ENCODE measurements at regions not wholly inside any gene's neighbourhood (a gene's known extent, or its start where the extent isn't known, plus 50 kb on each side); places are given as distances from the start of the nearest gene placed in this dataset.

GRCh38 chr13:85521657-85522056 lies 277.6 kb downstream of the SLITRK6 start:
- 86% methylated on average over 1 of the region's 2 CpGs; no CpG with 5 or more reads in 1 of the 2 experiments for WGBS, 2 experiments (ENCODE audit: insufficient coverage in 2 of 2)
- Histone ChIP-seq H3K4me1 (ENCODE audit: control insufficient read depth, insufficient read depth, low read length, poor library complexity, severe bottlenecking) (no peaks in the 10 kb centered on the region), H3K4me3 (ENCODE audit: extremely low read depth, insufficient read depth, low read length, poor library complexity, severe bottlenecking) (no peak overlapping the region)

GRCh38 chr13:85520445-85520844 lies 278.8 kb downstream of the SLITRK6 start:
- H3K4me3 ChIP-seq (ENCODE audit: extremely low read depth, insufficient read depth, low read length, poor library complexity, severe bottlenecking), result no peak overlapping the region
- H3K9me3 ChIP-seq (ENCODE audit: control insufficient read depth, low read length), result no peaks in the 10 kb centered on the region
- H3K4me1 ChIP-seq (ENCODE audit: control insufficient read depth, insufficient read depth, low read length, poor library complexity, severe bottlenecking), result no peaks in the 10 kb centered on the region
- H3K27ac ChIP-seq (ENCODE audit: low read depth, low read length, severe bottlenecking), result no peak overlapping the region
- no peaks in the 10 kb centered on the region for H3K36me3 ChIP-seq (ENCODE audit: control insufficient read depth, insufficient read depth, low read length)

More at GRCh38 chr13:85521657-85522056, 277.6 kb downstream of the SLITRK6 start:
- Histone ChIP-seq H3K36me3 (ENCODE audit: control insufficient read depth, insufficient read depth, low read length) (no peaks in the 10 kb centered on the region), H3K9me3 (ENCODE audit: control insufficient read depth, low read length) (no peaks in the 10 kb centered on the region), H3K27ac (ENCODE audit: low read depth, low read length, severe bottlenecking) (no peak overlapping the region)

DNA sequence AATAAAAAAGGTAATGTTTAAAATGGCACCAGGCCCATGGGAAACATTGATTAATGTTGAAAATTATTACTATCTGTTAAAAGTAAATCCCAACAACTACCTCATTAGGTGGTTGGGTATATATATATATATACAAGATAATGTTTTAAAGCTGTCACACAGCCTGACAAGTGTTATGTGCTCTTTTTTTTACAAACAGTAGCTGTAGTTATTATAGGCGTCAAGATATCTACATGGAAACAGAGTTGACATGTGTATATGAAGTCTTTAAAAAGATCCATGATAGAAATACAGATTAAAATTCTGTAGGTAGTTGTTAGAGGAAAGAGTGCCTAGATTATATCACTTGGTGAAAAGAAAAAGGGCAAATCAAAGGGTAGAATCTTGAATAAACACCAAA lies 279.9 kb downstream of the SLITRK6 start:
- H3K36me3 ChIP-seq (ENCODE audit: control insufficient read depth, insufficient read depth, low read length), result no peaks in the 10 kb centered on the region
- H3K4me3 ChIP-seq (ENCODE audit: extremely low read depth, insufficient read depth, low read length, poor library complexity, severe bottlenecking), result no peak overlapping the region
- no peak overlapping the region for H3K27ac ChIP-seq (ENCODE audit: low read depth, low read length, severe bottlenecking)
- no peaks in the 10 kb centered on the region for H3K4me1 ChIP-seq (ENCODE audit: control insufficient read depth, insufficient read depth, low read length, poor library complexity, severe bottlenecking)
- WGBS, 2 experiments (ENCODE audit: insufficient coverage in 2 of 2), result 86% methylated on average over 1 of the region's 1 CpG; no CpG with 5 or more reads in 1 of the 2 experiments
- H3K9me3 ChIP-seq (ENCODE audit: control insufficient read depth, low read length), result no peaks in the 10 kb centered on the region

GRCh38 chr13:85512421-85512820 lies 286.8 kb downstream of the SLITRK6 start:
- Histone ChIP-seq H3K4me1 (ENCODE audit: control insufficient read depth, insufficient read depth, low read length, poor library complexity, severe bottlenecking) (no peaks in the 10 kb centered on the region), H3K9me3 (ENCODE audit: control insufficient read depth, low read length) (no peaks in the 10 kb centered on the region), H3K36me3 (ENCODE audit: control insufficient read depth, insufficient read depth, low read length) (no peaks in the 10 kb centered on the region), H3K4me3 (ENCODE audit: extremely low read depth, insufficient read depth, low read length, poor library complexity, severe bottlenecking) (no peak overlapping the region), H3K27ac (ENCODE audit: low read depth, low read length, severe bottlenecking) (no peak overlapping the region)
- WGBS, 2 experiments (ENCODE audit: insufficient coverage in 2 of 2), result 95% methylated on average over 5 to 6 of the region's 7 CpGs

DNA sequence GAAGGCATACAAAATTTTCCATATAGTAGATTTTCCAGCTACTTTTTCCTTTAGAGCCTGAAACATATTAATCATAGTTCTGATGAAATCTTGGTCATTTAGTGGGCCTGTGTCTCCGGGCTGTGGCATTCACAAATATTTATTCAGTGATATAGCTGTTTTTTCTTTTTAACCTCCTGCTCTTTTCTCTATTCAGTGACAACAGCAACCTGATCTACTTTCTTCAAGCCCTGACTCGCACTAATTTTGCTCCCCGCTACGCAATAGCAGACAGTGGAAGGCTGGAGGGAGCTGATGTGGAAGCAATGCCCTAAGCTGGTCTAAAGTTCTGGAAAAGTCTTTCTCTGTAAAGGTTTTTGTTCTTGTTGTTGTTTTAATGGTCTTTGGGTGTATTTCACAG lies 289.7 kb downstream of the SLITRK6 start:
- no peaks in the 10 kb centered on the region for H3K9me3 ChIP-seq (ENCODE audit: control insufficient read depth, low read length)
- no peak overlapping the region for H3K27ac ChIP-seq (ENCODE audit: low read depth, low read length, severe bottlenecking)
- H3K4me1 ChIP-seq (ENCODE audit: control insufficient read depth, insufficient read depth, low read length, poor library complexity, severe bottlenecking), result no peaks in the 10 kb centered on the region
- no peak overlapping the region for H3K4me3 ChIP-seq (ENCODE audit: extremely low read depth, insufficient read depth, low read length, poor library complexity, severe bottlenecking)
- H3K36me3 ChIP-seq (ENCODE audit: control insufficient read depth, insufficient read depth, low read length), result no peaks in the 10 kb centered on the region
- no CpG with 5 or more reads among the region's 4 CpGs for WGBS, 2 experiments (ENCODE audit: insufficient coverage in 2 of 2)

- Histone ChIP-seq H3K36me3 (ENCODE audit: control insufficient read depth, insufficient read depth, low read length) (no peaks in the 10 kb centered on the region), H3K4me3 (ENCODE audit: extremely low read depth, insufficient read depth, low read length, poor library complexity, severe bottlenecking) (no peak overlapping the region), H3K4me1 (ENCODE audit: control insufficient read depth, insufficient read depth, low read length, poor library complexity, severe bottlenecking) (no peaks in the 10 kb centered on the region), H3K27ac (ENCODE audit: low read depth, low read length, severe bottlenecking) (no peak overlapping the region), H3K9me3 (ENCODE audit: control insufficient read depth, low read length) (no peaks in the 10 kb centered on the region)
- 85 to 87% methylated on average over 6 to 11 of the region's 12 CpGs for WGBS, 2 experiments (ENCODE audit: insufficient coverage in 2 of 2)
These were observed 290.4 kb downstream of the SLITRK6 start for GRCh38 chr13:85508683-85509329.

DNA sequence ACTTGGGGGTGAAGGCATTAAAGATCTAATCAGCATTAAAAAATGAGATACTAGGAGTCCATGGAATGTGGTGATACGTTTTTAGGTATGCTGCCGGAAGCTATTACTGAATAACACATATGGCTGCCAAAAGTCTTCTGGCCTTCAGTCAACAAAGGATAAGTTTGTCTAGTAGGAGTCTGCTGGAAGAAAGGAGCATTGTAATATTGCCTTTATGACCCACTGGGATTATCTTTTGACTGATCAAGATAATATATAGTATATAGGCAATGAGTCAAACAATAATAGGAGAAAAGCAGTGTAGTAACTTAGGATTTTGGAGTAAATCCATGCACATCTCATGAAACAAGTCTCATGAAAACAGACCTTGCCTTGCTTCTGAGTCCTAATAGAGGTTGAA lies 295.4 kb downstream of the SLITRK6 start:
- H3K4me1 ChIP-seq (ENCODE audit: control insufficient read depth, insufficient read depth, low read length, poor library complexity, severe bottlenecking), result no peaks in the 10 kb centered on the region
- no peak overlapping the region for H3K27ac ChIP-seq (ENCODE audit: low read depth, low read length, severe bottlenecking)
- no peaks in the 10 kb centered on the region for H3K36me3 ChIP-seq (ENCODE audit: control insufficient read depth, insufficient read depth, low read length)
- H3K9me3 ChIP-seq (ENCODE audit: control insufficient read depth, low read length), result no peaks in the 10 kb centered on the region
- WGBS, 2 experiments (ENCODE audit: insufficient coverage in 2 of 2), result 90% methylated on average over 2 of the region's 2 CpGs; no CpG with 5 or more reads in 1 of the 2 experiments
- no peak overlapping the region for H3K4me3 ChIP-seq (ENCODE audit: extremely low read depth, insufficient read depth, low read length, poor library complexity, severe bottlenecking)

GRCh38 chr13:85501616-85502015 lies 297.6 kb downstream of the SLITRK6 start:
- no peaks in the 10 kb centered on the region for H3K36me3 ChIP-seq (ENCODE audit: control insufficient read depth, insufficient read depth, low read length)
- no peak overlapping the region for H3K4me3 ChIP-seq (ENCODE audit: extremely low read depth, insufficient read depth, low read length, poor library complexity, severe bottlenecking)
- no peaks in the 10 kb centered on the region for H3K9me3 ChIP-seq (ENCODE audit: control insufficient read depth, low read length)
- no peaks in the 10 kb centered on the region for H3K4me1 ChIP-seq (ENCODE audit: control insufficient read depth, insufficient read depth, low read length, poor library complexity, severe bottlenecking)
- no peak overlapping the region for H3K27ac ChIP-seq (ENCODE audit: low read depth, low read length, severe bottlenecking)

GRCh38 chr13:85500696-85501256 lies 298.4 kb downstream of the SLITRK6 start:
- WGBS, 2 experiments (ENCODE audit: insufficient coverage in 2 of 2), result 83% methylated on average over 1 of the region's 3 CpGs; no CpG with 5 or more reads in 1 of the 2 experiments
- no peaks in the 10 kb centered on the region for H3K9me3 ChIP-seq (ENCODE audit: control insufficient read depth, low read length)
- H3K4me1 ChIP-seq (ENCODE audit: control insufficient read depth, insufficient read depth, low read length, poor library complexity, severe bottlenecking), result no peaks in the 10 kb centered on the region
- no peaks in the 10 kb centered on the region for H3K36me3 ChIP-seq (ENCODE audit: control insufficient read depth, insufficient read depth, low read length)
- no peak overlapping the region for H3K27ac ChIP-seq (ENCODE audit: low read depth, low read length, severe bottlenecking)
- H3K4me3 ChIP-seq (ENCODE audit: extremely low read depth, insufficient read depth, low read length, poor library complexity, severe bottlenecking), result no peak overlapping the region

- Histone ChIP-seq H3K27ac (ENCODE audit: low read depth, low read length, severe bottlenecking) (no peak overlapping the region), H3K4me3 (ENCODE audit: extremely low read depth, insufficient read depth, low read length, poor library complexity, severe bottlenecking) (no peak overlapping the region), H3K4me1 (ENCODE audit: control insufficient read depth, insufficient read depth, low read length, poor library complexity, severe bottlenecking) (no peaks in the 10 kb centered on the region), H3K9me3 (ENCODE audit: control insufficient read depth, low read length) (no peaks in the 10 kb centered on the region), H3K36me3 (ENCODE audit: control insufficient read depth, insufficient read depth, low read length) (no peaks in the 10 kb centered on the region)
- WGBS, 2 experiments (ENCODE audit: insufficient coverage in 2 of 2), result 90 to 93% methylated on average over 5 to 6 of the region's 6 CpGs
These were observed 300.4 kb downstream of the SLITRK6 start for GRCh38 chr13:85498774-85499173.

GRCh38 chr13:85497652-85498051 lies 301.6 kb downstream of the SLITRK6 start:
- Histone ChIP-seq H3K9me3 (ENCODE audit: control insufficient read depth, low read length) (no peaks in the 10 kb centered on the region), H3K4me1 (ENCODE audit: control insufficient read depth, insufficient read depth, low read length, poor library complexity, severe bottlenecking) (no peaks in the 10 kb centered on the region), H3K27ac (ENCODE audit: low read depth, low read length, severe bottlenecking) (peak overlapping the region; percentile 17), H3K36me3 (ENCODE audit: control insufficient read depth, insufficient read depth, low read length) (no peaks in the 10 kb centered on the region), H3K4me3 (ENCODE audit: extremely low read depth, insufficient read depth, low read length, poor library complexity, severe bottlenecking) (no peak overlapping the region)
- no CpG with 5 or more reads among the region's 2 CpGs for WGBS, 2 experiments (ENCODE audit: insufficient coverage in 2 of 2)

Measured in mesodermal cell (in vitro differentiated cells).